ENCODE measurements at regions not wholly inside any gene's neighbourhood (a gene's known extent, or its start where the extent isn't known, plus 50 kb on each side); places are given as distances from the start of the nearest gene placed in this dataset.

DNA sequence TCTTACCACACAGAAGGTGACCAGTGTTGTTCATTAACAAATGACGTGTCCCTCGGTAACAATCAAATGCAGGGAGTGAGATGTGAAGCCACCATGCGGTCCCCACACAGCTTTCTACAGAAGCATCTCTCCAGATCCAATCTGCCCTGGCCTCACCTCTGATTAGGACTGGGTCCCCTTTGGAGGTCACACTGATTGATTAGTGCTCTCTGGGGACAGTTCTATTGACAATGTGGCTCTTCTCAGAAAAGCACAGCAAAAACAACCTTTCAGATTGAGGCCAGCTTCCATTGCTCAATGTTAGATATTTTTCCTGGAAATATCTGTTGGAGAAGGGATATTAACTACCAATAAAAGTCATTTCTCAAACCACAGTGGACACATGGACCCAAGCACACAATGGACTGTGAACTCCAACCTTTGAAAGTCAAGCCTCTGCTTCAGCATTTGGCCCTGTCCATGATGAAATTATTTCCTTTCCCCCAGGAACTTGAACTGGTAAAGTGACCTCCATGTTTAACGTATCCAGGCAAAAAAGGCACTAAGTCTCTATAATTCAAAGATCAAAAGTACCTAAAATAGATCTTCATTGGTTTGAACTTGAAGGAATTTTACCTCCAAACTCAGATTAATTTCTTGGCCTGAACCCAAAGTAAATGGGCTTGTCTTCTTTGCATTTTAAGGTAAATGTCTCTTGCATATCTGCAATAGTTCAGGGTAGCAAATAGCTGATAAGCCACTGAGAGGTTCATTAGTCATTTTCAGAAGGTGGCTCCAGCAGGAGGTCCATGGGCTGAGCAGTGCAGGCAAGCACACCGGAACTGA, 118.5 kb downstream of the FOXA2 start:
- Histone ChIP-seq H3K4me1 (replicated peaks in 1 of 4; ENCODE audit: control insufficient read depth in 3 of 4, insufficient read depth in 4 of 4, low read length in 3 of 4) (peaks cover 3 to 8% (median 4%) of the 10 kb centered on the region in 4 experiments), H3K79me1 (ENCODE audit: low read depth, low read length) (no peaks in the 10 kb centered on the region), H2BK15ac (ENCODE audit: low read length) (no peak overlapping the region), H3K27ac (ENCODE audit: low read depth, low read length) (no peak overlapping the region), H3K79me2 (ENCODE audit: control insufficient read depth in 1 of 2, insufficient read depth in 2 of 2, low read length in 2 of 2) (no peaks in the 10 kb centered on the region), H4K91ac (replicated peaks; ENCODE audit: insufficient read length, low read length) (no peak overlapping the region), H3K23me2 (ENCODE audit: low read depth, low read length) (no peaks in the 10 kb centered on the region), H3K9ac (replicated peaks in 1 of 4; ENCODE audit: extremely low read depth in 1 of 4, low read depth in 3 of 4, low read length in 3 of 4) (no peak overlapping the region), H3K4ac (replicated peaks; ENCODE audit: insufficient read length, low read depth, low read length) (no peak overlapping the region), H3K4me2 (ENCODE audit: insufficient read depth in 1 of 2, low read depth in 2 of 2, low read length in 2 of 2) (no peak overlapping the region), H2BK20ac (ENCODE audit: low read length) (no peak overlapping the region), H4K8ac (ENCODE audit: extremely low read depth, insufficient read depth, low read length) (no peak overlapping the region), H3K9me3 (ENCODE audit: insufficient read depth in 2 of 2, low read depth in 1 of 2, low read length in 1 of 2) (no peaks in the 10 kb centered on the region), H2AFZ (ENCODE audit: low read length) (no peak overlapping the region), H3K56ac (replicated peaks; ENCODE audit: insufficient read length, low read depth, low read length) (no peak overlapping the region), H4K20me1 (replicated peaks in 1 of 2; ENCODE audit: control insufficient read depth in 1 of 2, insufficient read depth in 2 of 2, low read length in 2 of 2) (peaks cover 0 to 2% of the 10 kb centered on the region in 2 experiments), H3K4me3 (ENCODE audit: extremely low read depth in 1 of 4, insufficient read depth in 2 of 4, low read depth in 3 of 4, low read length in 4 of 4) (no peak overlapping the region), H3K23ac (ENCODE audit: insufficient read length) (no peak overlapping the region), H2BK5ac (ENCODE audit: low read depth, low read length) (no peak overlapping the region), H4K5ac (ENCODE audit: insufficient read length, low read depth, low read length) (no peak overlapping the region), H3K27me3 (replicated peaks in 1 of 4; ENCODE audit: control insufficient read depth in 3 of 4, extremely low read depth in 1 of 4, insufficient read depth in 3 of 4, low read length in 3 of 4) (peaks cover 0 to 17% (median 7%) of the 10 kb centered on the region in 4 experiments; a peak in 4 of 7 replicates), H3K36me3 (ENCODE audit: control insufficient read depth in 2 of 4, insufficient read depth in 4 of 4, low read length in 3 of 4) (no peaks in the 10 kb centered on the region), H2BK120ac (replicated peaks; ENCODE audit: low read depth, low read length) (no peak overlapping the region), H3K18ac (ENCODE audit: extremely low read depth, low read length) (no peak overlapping the region), H2AK5ac (ENCODE audit: low read depth, low read length) (no peak overlapping the region), H3K14ac (ENCODE audit: insufficient read length) (no peak overlapping the region), H2BK12ac (ENCODE audit: low read depth, low read length) (no peak overlapping the region)
- TF ChIP-seq CTBP2 (IDR thresholded peaks at IDR 0.05; ENCODE audit: borderline replicate concordance, insufficient read depth, insufficient read length, low read length), result no peak
- TF ChIP-seq PHF8 (conservative IDR thresholded peaks at IDR 0.05; ENCODE audit: low read depth, low read length), result no peak
- TF ChIP-seq SP4 (IDR thresholded peaks at IDR 0.05; ENCODE audit: low read length), result no peak
- no peak for TF ChIP-seq SIX5 (IDR thresholded peaks at IDR 0.05; ENCODE audit: low read depth, low read length)
- no peak for TF ChIP-seq RXRA (IDR thresholded peaks at IDR 0.05; ENCODE audit: insufficient read depth, low read depth, low read length)
- no peak for TF ChIP-seq CHD2 (IDR thresholded peaks at IDR 0.05; ENCODE audit: low read length)
- TF ChIP-seq JUN (IDR thresholded peaks at IDR 0.05; ENCODE audit: low read depth, low read length), result no peak
- 84% methylated on average over 5 of the region's 5 CpGs; no CpG with 5 or more reads in 1 of the 2 experiments for WGBS, 2 experiments (ENCODE audit: extremely low coverage in 1 of 2, insufficient coverage in 1 of 2, insufficient read length in 1 of 2, insufficient replicate concordance in 2 of 2, low coverage in 1 of 2, low lambda C conversion rate in 2 of 2, missing lambda C conversion rate in 1 of 2)
- ChIA-PET CTCF (ENCODE audit: partially characterized antibody) (interaction anchor here (0.7 to 7.6 kb wide), 7 partner anchors 13 to 126 kb away, joined by 3 to 36 read pairs (median 4); no protein-coding TSS in a partner anchor), POLR2A (ENCODE audit: partially characterized antibody) (no interaction called here)
- no peak for FAIRE-seq
- DNase-seq (ENCODE audit: low read depth in 1 of 2, low spot score in 2 of 2), result no peak

Data from H1 (cell line).